ENCODE measurements at regions not wholly inside any gene's neighbourhood (a gene's known extent, or its start where the extent isn't known, plus 50 kb on each side); places are given as distances from the start of the nearest gene placed in this dataset.

- no peak for TF ChIP-seq CTCF (IDR thresholded peaks at IDR 0.05)
- TF ChIP-seq POLR2A (IDR thresholded peaks at IDR 0.05): no peak
These were observed 171.2 kb downstream of the VEGFA start for GRCh38 chr6:43941174-43941573.
